SU-DHL-6 (cell line): ENCODE measurements at regions not wholly inside any gene's neighbourhood (a gene's known extent, or its start where the extent isn't known, plus 50 kb on each side); places are given as distances from the start of the nearest gene placed in this dataset.

Experiments
- H2AFZ ChIP-seq: fragments of 200-600 bp; sonication (generic); 2 replicates; pipeline ENCODE4 v1.6.1; 2014; ENCODE audit warnings: low read depth, mild to moderate bottlenecking, moderate library complexity, mixed read lengths, antibody characterized with exemption, low read length; ENCODE audit not compliant: severe bottlenecking
- H3F3A ChIP-seq: fragments of 200-600 bp; shearing (Covaris generic); 2 replicates; pipeline ENCODE4 v1.6.0; 2016; ENCODE audit warnings: antibody characterized with exemption, mild to moderate bottlenecking; ENCODE audit not compliant: insufficient read depth
- H3K27ac ChIP-seq: fragments of 200-600 bp; sonication (generic); 2 replicates; pipeline ENCODE4 v1.5.1; 2016; ENCODE audit warnings: low read depth, mild to moderate bottlenecking, low read length, moderate library complexity, mixed read lengths
- H3K27me3 ChIP-seq: fragments of 200-600 bp; sonication (generic), shearing (Covaris generic); 2 replicates; pipeline ENCODE4 v1.6.0; 2014; ENCODE audit warnings: mild to moderate bottlenecking, low read length
- H3K36me3 ChIP-seq: fragments of 200-600 bp; sonication (generic); 2 replicates; pipeline ENCODE4 v1.6.1; 2014; ENCODE audit warnings: mild to moderate bottlenecking, low read length, mixed read lengths
- H3K4me2 ChIP-seq: fragments of 300-600, 200-600 bp; shearing (Covaris generic), sonication (generic); 2 replicates; pipeline ENCODE4 v1.6.0; 2014; ENCODE audit warnings: low read length, low read depth, mild to moderate bottlenecking; ENCODE audit not compliant: poor library complexity, severe bottlenecking
- H3K4me3 ChIP-seq: fragments of 200-600 bp; sonication (generic); 2 replicates; pipeline ENCODE4 v1.5.1; 2014; ENCODE audit warnings: antibody characterized with exemption, low read length, mild to moderate bottlenecking, mixed read lengths; ENCODE audit not compliant: insufficient read depth, poor library complexity, severe bottlenecking
- H3K79me2 ChIP-seq: fragments of 200-600 bp; sonication (generic); 2 replicates; pipeline ENCODE4 v1.6.1; 2014; ENCODE audit warnings: mild to moderate bottlenecking, low read length, moderate library complexity; ENCODE audit not compliant: insufficient read depth
- H3K9ac ChIP-seq: fragments of 200-600 bp; sonication (generic); 2 replicates; pipeline ENCODE4 v1.7.0; 2014; ENCODE audit warnings: mild to moderate bottlenecking, low read length
- H3K9me2 ChIP-seq: fragments of 200-600 bp; sonication (generic); replicated peaks from 2 replicates; pipeline ENCODE4 v1.6.1; 2014; ENCODE audit warnings: low read length; ENCODE audit not compliant: insufficient read depth
- H3K9me3 ChIP-seq: fragments of 200-600 bp; sonication (generic); 2 replicates; pipeline ENCODE4 v1.6.1; 2014; ENCODE audit warnings: low read length, mixed read lengths; ENCODE audit not compliant: insufficient read depth
- H4K20me1 ChIP-seq: fragments of 200-600 bp; sonication (generic); 2 replicates; pipeline ENCODE4 v1.6.1; 2014; ENCODE audit warnings: low read depth, mild to moderate bottlenecking, antibody characterized with exemption, low read length, moderate library complexity, mixed read lengths
- CTCF ChIP-seq: fragments of 200-600 bp; sonication (generic); IDR thresholded peaks from one replicate; pipeline ENCODE4 v1.5.1; 2017; ENCODE audit warnings: antibody characterized with exemption, mild to moderate bottlenecking, low read length, moderate library complexity; ENCODE audit not compliant: insufficient read depth, poor library complexity, severe bottlenecking
- EZH2phosphoT487 ChIP-seq: fragments of 200-600 bp; sonication (generic), shearing (Covaris generic); conservative IDR thresholded peaks from 2 replicates; pipeline ENCODE4 v1.6.1; 2018; ENCODE audit warnings: mild to moderate bottlenecking, antibody characterized with exemption, low read length, moderate library complexity, mixed read lengths

GRCh38 chr5:97553604-97554452 is 370.8 kb upstream of the RIOK2 start:
- H3K9me2 ChIP-seq, result no peaks in the 10 kb centered on the region
- H3K36me3 ChIP-seq, result no peaks in the 10 kb centered on the region
- TF ChIP-seq EZH2phosphoT487, result no peak
- TF ChIP-seq CTCF, result no peak
- no peak overlapping the region for H3K4me3 ChIP-seq
- H3K79me2 ChIP-seq, result no peaks in the 10 kb centered on the region
- no peaks in the 10 kb centered on the region for H4K20me1 ChIP-seq
- H3K9me3 ChIP-seq, result no peaks in the 10 kb centered on the region
- no peaks in the 10 kb centered on the region for H3F3A ChIP-seq
- H3K27me3 ChIP-seq, result no peaks in the 10 kb centered on the region
- no peak overlapping the region for H3K9ac ChIP-seq
- H3K27ac ChIP-seq, result no peak overlapping the region
- H3K4me2 ChIP-seq, result no peak overlapping the region
- no peak overlapping the region for H2AFZ ChIP-seq

- no peaks in the 10 kb centered on the region for H3F3A ChIP-seq
- no peaks in the 10 kb centered on the region for H3K9me3 ChIP-seq
- no peaks in the 10 kb centered on the region for H3K27me3 ChIP-seq
- no peak overlapping the region for H3K4me3 ChIP-seq
- no peaks in the 10 kb centered on the region for H3K9me2 ChIP-seq
- no peak overlapping the region for H3K27ac ChIP-seq
- H3K79me2 ChIP-seq, result no peaks in the 10 kb centered on the region
- no peak overlapping the region for H2AFZ ChIP-seq
- H3K36me3 ChIP-seq, result no peaks in the 10 kb centered on the region
- no peaks in the 10 kb centered on the region for H4K20me1 ChIP-seq
- TF ChIP-seq EZH2phosphoT487, result no peak
- no peak for TF ChIP-seq CTCF
- H3K4me2 ChIP-seq, result no peak overlapping the region
- H3K9ac ChIP-seq, result no peak overlapping the region
Measured at GRCh38 chr5:97554977-97555643, 372.1 kb upstream of the RIOK2 start.

GRCh38 chr5:97555644-97555981 is 372.6 kb upstream of the RIOK2 start:
- Histone ChIP-seq H3K9me2 (no peaks in the 10 kb centered on the region), H3F3A (no peaks in the 10 kb centered on the region), H3K4me2 (no peak overlapping the region), H3K27me3 (no peaks in the 10 kb centered on the region), H3K27ac (no peak overlapping the region), H2AFZ (no peak overlapping the region), H3K36me3 (no peaks in the 10 kb centered on the region), H3K9me3 (no peaks in the 10 kb centered on the region), H4K20me1 (no peaks in the 10 kb centered on the region), H3K79me2 (no peaks in the 10 kb centered on the region), H3K4me3 (no peak overlapping the region), H3K9ac (no peak overlapping the region)
- no peak for TF ChIP-seq EZH2phosphoT487
- TF ChIP-seq CTCF, result no peak
